Vagina (tissue), 2 donors: ENCODE measurements at regions not wholly inside any gene's neighbourhood (a gene's known extent, or its start where the extent isn't known, plus 50 kb on each side); places are given as distances from the start of the nearest gene placed in this dataset.
A peak's percentile ranks its signal among the peaks of the same experiment; 100 is the strongest.

Experiments
- CTCF ChIP-seq, 3 experiments: fragments of 450-650 bp in 2 of 3; fragments of 200-600 bp in 1 of 3; sonication (generic) in 1 of 3; IDR thresholded peaks; one replicate each; pipeline ENCODE4 v1.5.1; 2017 to 2019; ENCODE audit warnings: antibody characterized with exemption in 3 of 3, mild to moderate bottlenecking in 2 of 3, moderate library complexity in 2 of 3
- POLR2A ChIP-seq, 2 donors: fragments of 450-650 bp; IDR thresholded peaks; one replicate each; pipeline ENCODE4 v1.6.1; 2017; ENCODE audit warnings: antibody characterized with exemption in 2 of 2, mild to moderate bottlenecking in 2 of 2, moderate library complexity in 2 of 2
- POLR2AphosphoS5 ChIP-seq, 2 donors: sonication (generic); formaldehyde crosslinking; IDR thresholded peaks; one replicate each; pipeline ENCODE4 v1.9.0; 2017; ENCODE audit warnings: antibody characterized with exemption in 2 of 2, mild to moderate bottlenecking in 2 of 2, low read depth in 1 of 2; ENCODE audit not compliant: insufficient read depth in 1 of 2

GRCh38 chr2:8003462-8004075 is 678.3 kb upstream of the ID2 start:
- TF ChIP-seq CTCF (IDR thresholded peaks at IDR 0.05): no peak
- no peak for TF ChIP-seq POLR2A (IDR thresholded peaks at IDR 0.05)
- peak in 1 of 2 donors; percentile 64 for TF ChIP-seq POLR2AphosphoS5 (IDR thresholded peaks at IDR 0.05; ENCODE audit: insufficient read depth in 1 of 2, low read depth in 1 of 2)
